ENCODE measurements at regions not wholly inside any gene's neighbourhood (a gene's known extent, or its start where the extent isn't known, plus 50 kb on each side); places are given as distances from the start of the nearest gene placed in this dataset.

DNA sequence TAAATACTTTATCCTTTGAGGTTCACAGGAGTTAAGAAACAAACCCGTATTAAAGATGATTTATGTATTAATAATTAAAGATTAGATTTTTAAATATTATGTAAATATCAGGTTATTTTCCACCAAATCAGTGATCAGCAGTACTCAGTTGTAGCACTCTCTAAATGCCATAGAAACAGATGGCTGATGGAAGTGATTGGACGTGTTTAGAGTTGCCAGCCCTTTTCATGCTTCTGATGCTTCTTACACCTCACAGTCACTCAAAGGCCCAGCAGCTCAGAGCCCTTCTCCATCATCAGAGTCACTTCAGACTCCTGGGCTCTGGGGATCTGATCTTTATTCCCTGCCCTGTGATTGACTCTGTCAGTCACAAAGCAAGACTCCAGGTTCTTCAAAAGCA is 170.1 kb upstream of the PGRMC2 start:
- CTCF ChIA-PET, result interaction anchor here in 1 of 2 donors (0.6 kb wide), 1 partner anchor 120 kb away, joined by 4 read pairs; no protein-coding TSS in a partner anchor
- H3K9me3 ChIP-seq, result no peaks in the 10 kb centered on the region

DNA sequence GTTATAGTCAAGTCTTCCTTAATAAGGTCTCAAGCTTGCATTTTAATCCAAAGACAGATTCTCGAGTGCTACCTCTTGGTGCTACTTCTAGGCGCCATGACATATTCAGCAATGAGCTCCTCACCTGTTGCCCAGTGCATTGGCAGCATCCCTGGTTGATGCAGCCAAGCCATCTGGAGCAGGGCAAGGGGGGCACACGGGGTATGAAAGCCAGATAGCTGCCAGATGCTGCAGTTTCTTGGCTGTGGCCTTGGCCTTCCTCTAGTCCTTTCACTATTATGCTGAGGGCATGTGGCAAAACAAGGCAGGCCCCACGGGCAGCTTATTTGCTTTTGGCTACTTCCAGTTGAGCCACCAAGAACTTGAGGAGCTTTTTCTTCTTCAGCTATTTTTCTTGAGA is 168.6 kb upstream of the PGRMC2 start:
- no peaks in the 10 kb centered on the region for H3K27me3 ChIP-seq (replicated peaks in 1 of 2; ENCODE audit: control insufficient read depth in 2 of 2, extremely low read depth in 1 of 2, insufficient read depth in 2 of 2, low read length in 1 of 2)
- H3K9me3 Mint-ChIP-seq, result no peaks in the 10 kb centered on the region
- ChIA-PET CTCF (interaction anchor here (0.6 to 1.0 kb wide), 3 partner anchors 8 to 113 kb away, joined by 3 to 4 read pairs (median 3); no protein-coding TSS in a partner anchor), POLR2A (no interaction called here)
- no peak overlapping the region for H3K4me3 Mint-ChIP-seq
- H3K4me1 Mint-ChIP-seq, result peaks cover 0 to 6% (median 3%) of the 10 kb centered on the region in 3 donors
- H3K27ac ChIP-seq (ENCODE audit: low read length), result no peak overlapping the region
- H3K27me3 Mint-ChIP-seq, result no peaks in the 10 kb centered on the region
- H3K36me3 ChIP-seq (ENCODE audit: control insufficient read depth in 2 of 2, extremely low read depth in 1 of 2, insufficient read depth in 1 of 2, low read length in 1 of 2), result no peaks in the 10 kb centered on the region
- no peaks in the 10 kb centered on the region for H3K9me3 ChIP-seq
- H3K4me3 ChIP-seq (ENCODE audit: control insufficient read depth in 1 of 2, extremely low read depth in 1 of 2, low read length in 1 of 2), result no peak overlapping the region
- no peak overlapping the region for H3K27ac Mint-ChIP-seq
- H3K4me1 ChIP-seq (ENCODE audit: control insufficient read depth in 1 of 2, extremely low read depth in 1 of 2, insufficient read depth in 2 of 2, low read length in 2 of 2), result no peaks in the 10 kb centered on the region
- ATAC-seq (replicated peaks in 1 of 4), result no peak
- WGBS (ENCODE audit: insufficient coverage), result 78% methylated on average over 4 of the region's 4 CpGs
- H3K36me3 Mint-ChIP-seq, result no peaks in the 10 kb centered on the region
- DNase-seq, result no peak

More for the DNA sequence above, 170.1 kb upstream of the PGRMC2 start:
- Histone ChIP-seq H3K27ac (ENCODE audit: low read length) (no peak overlapping the region), H3K36me3 (ENCODE audit: control insufficient read depth in 2 of 2, extremely low read depth in 1 of 2, insufficient read depth in 1 of 2, low read length in 1 of 2) (no peaks in the 10 kb centered on the region), H3K27me3 (replicated peaks in 1 of 2; ENCODE audit: control insufficient read depth in 2 of 2, extremely low read depth in 1 of 2, insufficient read depth in 2 of 2, low read length in 1 of 2) (no peaks in the 10 kb centered on the region), H3K4me1 (ENCODE audit: control insufficient read depth in 1 of 2, extremely low read depth in 1 of 2, insufficient read depth in 2 of 2, low read length in 2 of 2) (no peaks in the 10 kb centered on the region), H3K4me3 (ENCODE audit: control insufficient read depth in 1 of 2, extremely low read depth in 1 of 2, low read length in 1 of 2) (no peak overlapping the region)
- WGBS (ENCODE audit: insufficient coverage), result 60% methylated on average over 1 of the region's 2 CpGs
- DNase-seq (no peak), ATAC-seq (replicated peaks in 1 of 4) (no peak)
- H3K9me3 Mint-ChIP-seq, result no peaks in the 10 kb centered on the region
- H3K27ac Mint-ChIP-seq, result no peak overlapping the region
- no peaks in the 10 kb centered on the region for H3K36me3 Mint-ChIP-seq
- POLR2A ChIA-PET, result no interaction called here
- no peaks in the 10 kb centered on the region for H3K27me3 Mint-ChIP-seq
- no peak overlapping the region for H3K4me3 Mint-ChIP-seq
- peaks cover 0 to 6% (median 3%) of the 10 kb centered on the region in 3 donors for H3K4me1 Mint-ChIP-seq

DNA sequence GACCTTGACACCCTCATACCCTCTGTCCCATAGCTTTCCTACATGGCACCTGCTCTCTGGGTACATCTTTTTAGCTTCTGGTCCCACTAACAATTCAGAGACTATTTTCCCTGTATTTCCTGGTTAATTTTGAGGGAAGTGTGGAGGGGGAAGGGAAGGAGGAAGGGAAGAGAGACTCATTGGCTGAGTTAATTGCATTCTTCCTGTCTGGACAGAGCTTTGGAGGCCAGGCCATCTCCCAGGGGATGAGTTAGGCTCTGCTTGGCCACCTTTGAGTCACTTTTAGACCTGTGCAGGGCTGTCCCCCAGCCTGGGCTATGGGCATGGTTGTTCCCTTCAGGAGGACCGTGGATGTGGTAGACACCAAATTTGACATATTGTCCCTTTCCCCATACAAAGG is 167.9 kb upstream of the PGRMC2 start:
- H3K27me3 ChIP-seq (replicated peaks in 1 of 2; ENCODE audit: control insufficient read depth in 2 of 2, extremely low read depth in 1 of 2, insufficient read depth in 2 of 2, low read length in 1 of 2), result no peaks in the 10 kb centered on the region
- ATAC-seq (replicated peaks in 1 of 4) (no peak), DNase-seq (no peak)
- Mint-ChIP-seq H3K27ac (no peak overlapping the region), H3K27me3 (no peaks in the 10 kb centered on the region), H3K4me1 (peaks cover 0 to 6% (median 3%) of the 10 kb centered on the region in 3 donors), H3K9me3 (no peaks in the 10 kb centered on the region), H3K36me3 (no peaks in the 10 kb centered on the region), H3K4me3 (no peak overlapping the region)
- H3K9me3 ChIP-seq, result no peaks in the 10 kb centered on the region
- ChIA-PET POLR2A (no interaction called here), CTCF (interaction anchor here in 1 of 2 donors (0.5 to 1.6 kb wide), 4 partner anchors 9 to 408 kb away, joined by 3 to 7 read pairs (median 5); no protein-coding TSS in a partner anchor)
- H3K36me3 ChIP-seq (ENCODE audit: control insufficient read depth in 2 of 2, extremely low read depth in 1 of 2, insufficient read depth in 1 of 2, low read length in 1 of 2), result no peaks in the 10 kb centered on the region
- no peaks in the 10 kb centered on the region for H3K4me1 ChIP-seq (ENCODE audit: control insufficient read depth in 1 of 2, extremely low read depth in 1 of 2, insufficient read depth in 2 of 2, low read length in 2 of 2)
- WGBS (ENCODE audit: insufficient coverage), result no CpG with 5 or more reads among the region's 1 CpG
- H3K27ac ChIP-seq (ENCODE audit: low read length), result no peak overlapping the region
- no peak overlapping the region for H3K4me3 ChIP-seq (ENCODE audit: control insufficient read depth in 1 of 2, extremely low read depth in 1 of 2, low read length in 1 of 2)

DNA sequence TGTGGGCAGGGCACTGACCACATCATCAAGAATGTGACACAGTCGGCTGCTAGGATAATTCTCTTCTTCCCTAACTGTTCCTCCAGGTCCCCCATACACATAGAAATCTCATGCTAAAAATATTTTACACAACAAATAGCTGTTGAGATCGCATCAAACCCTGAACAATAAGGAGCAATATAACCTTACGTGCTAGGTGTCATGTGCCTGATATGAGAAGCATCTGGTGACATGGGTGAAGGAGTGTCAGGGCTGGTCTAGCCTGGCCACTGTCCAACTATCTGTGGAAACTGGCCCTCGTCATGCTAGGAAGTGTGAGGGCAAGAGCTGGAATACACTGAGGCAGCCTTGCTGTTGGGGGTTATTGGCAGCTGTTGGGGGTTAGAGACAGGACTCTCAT is 167.3 kb upstream of the PGRMC2 start:
- CTCF ChIA-PET, result interaction anchor here (0.5 to 1.6 kb wide), 10 partner anchors 9 to 409 kb away, joined by 3 to 9 read pairs (median 4); no protein-coding TSS in a partner anchor
- no peaks in the 10 kb centered on the region for H3K9me3 Mint-ChIP-seq
- Histone ChIP-seq H3K27me3 (replicated peaks in 1 of 2; ENCODE audit: control insufficient read depth in 2 of 2, extremely low read depth in 1 of 2, insufficient read depth in 2 of 2, low read length in 1 of 2) (no peaks in the 10 kb centered on the region), H3K4me1 (ENCODE audit: control insufficient read depth in 1 of 2, extremely low read depth in 1 of 2, insufficient read depth in 2 of 2, low read length in 2 of 2) (no peaks in the 10 kb centered on the region), H3K27ac (ENCODE audit: low read length) (no peak overlapping the region), H3K4me3 (ENCODE audit: control insufficient read depth in 1 of 2, extremely low read depth in 1 of 2, low read length in 1 of 2) (no peak overlapping the region), H3K9me3 (no peaks in the 10 kb centered on the region), H3K36me3 (ENCODE audit: control insufficient read depth in 2 of 2, extremely low read depth in 1 of 2, insufficient read depth in 1 of 2, low read length in 1 of 2) (no peaks in the 10 kb centered on the region)
- no peak overlapping the region for H3K4me3 Mint-ChIP-seq
- no peaks in the 10 kb centered on the region for H3K27me3 Mint-ChIP-seq
- ATAC-seq (replicated peaks in 1 of 4), result no peak
- H3K4me1 Mint-ChIP-seq, result peaks cover 0 to 6% (median 3%) of the 10 kb centered on the region in 3 donors
- no CpG with 5 or more reads among the region's 4 CpGs for WGBS (ENCODE audit: insufficient coverage)
- H3K27ac Mint-ChIP-seq, result no peak overlapping the region
- DNase-seq, result no peak
- POLR2A ChIA-PET, result interaction anchor here in 1 of 2 donors (0.6 kb wide), 1 partner anchor 53 kb away, joined by 3 read pairs; no protein-coding TSS in a partner anchor
- H3K36me3 Mint-ChIP-seq, result no peaks in the 10 kb centered on the region

DNA sequence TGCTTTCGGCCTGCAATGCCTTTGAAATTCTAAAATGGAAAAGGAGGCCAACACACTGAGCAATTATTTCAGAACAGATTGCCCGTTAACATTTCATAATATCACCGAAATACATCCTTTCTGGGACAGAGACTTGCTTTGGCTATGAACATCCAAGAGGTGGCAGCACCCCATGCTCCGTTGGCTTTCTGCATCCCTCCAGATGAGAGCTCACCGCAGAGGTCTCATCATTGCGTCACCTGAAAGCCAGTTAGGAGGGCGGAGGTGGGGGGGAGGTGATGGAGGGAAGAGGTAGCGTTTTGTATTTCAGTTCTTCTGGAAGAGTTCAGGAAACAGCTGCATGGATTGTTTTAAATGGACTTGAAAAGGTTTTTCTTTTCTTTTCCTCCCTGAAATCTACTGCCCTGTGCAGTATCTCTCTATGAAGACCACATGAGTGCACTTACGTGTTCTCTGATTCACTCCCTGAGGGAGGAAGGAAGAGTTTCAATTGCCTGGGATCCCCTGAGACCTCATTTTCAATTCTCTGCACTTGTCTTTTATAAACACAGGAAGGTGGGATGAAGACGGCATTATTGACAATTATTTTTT is 166.8 kb upstream of the PGRMC2 start:
- Mint-ChIP-seq H3K9me3 (no peaks in the 10 kb centered on the region), H3K4me1 (peaks cover 0 to 6% (median 3%) of the 10 kb centered on the region in 3 donors), H3K4me3 (no peak overlapping the region), H3K27ac (no peak overlapping the region), H3K27me3 (no peaks in the 10 kb centered on the region), H3K36me3 (no peaks in the 10 kb centered on the region)
- ATAC-seq (replicated peaks in 1 of 4) (peak; percentile 66 to 100 (median 82)), DNase-seq (peak; percentile 9 to 71 (median 52))
- no peaks in the 10 kb centered on the region for H3K36me3 ChIP-seq (ENCODE audit: control insufficient read depth in 2 of 2, extremely low read depth in 1 of 2, insufficient read depth in 1 of 2, low read length in 1 of 2)
- no peaks in the 10 kb centered on the region for H3K27me3 ChIP-seq (replicated peaks in 1 of 2; ENCODE audit: control insufficient read depth in 2 of 2, extremely low read depth in 1 of 2, insufficient read depth in 2 of 2, low read length in 1 of 2)
- 0% methylated on average over 4 of the region's 10 CpGs for WGBS (ENCODE audit: insufficient coverage)
- H3K4me3 ChIP-seq (ENCODE audit: control insufficient read depth in 1 of 2, extremely low read depth in 1 of 2, low read length in 1 of 2), result no peak overlapping the region
- POLR2A ChIA-PET, result interaction anchor here in 1 of 2 donors (0.6 kb wide), 3 partner anchors 14 to 105 kb away, joined by 3 to 6 read pairs (median 5); no protein-coding TSS in a partner anchor
- CTCF ChIA-PET, result interaction anchor here (0.6 to 1.6 kb wide), 13 partner anchors 9 to 409 kb away, joined by 3 to 9 read pairs (median 4); no protein-coding TSS in a partner anchor
- no peak overlapping the region for H3K27ac ChIP-seq (ENCODE audit: low read length)
- no peaks in the 10 kb centered on the region for H3K4me1 ChIP-seq (ENCODE audit: control insufficient read depth in 1 of 2, extremely low read depth in 1 of 2, insufficient read depth in 2 of 2, low read length in 2 of 2)
- H3K9me3 ChIP-seq, result no peaks in the 10 kb centered on the region

DNA sequence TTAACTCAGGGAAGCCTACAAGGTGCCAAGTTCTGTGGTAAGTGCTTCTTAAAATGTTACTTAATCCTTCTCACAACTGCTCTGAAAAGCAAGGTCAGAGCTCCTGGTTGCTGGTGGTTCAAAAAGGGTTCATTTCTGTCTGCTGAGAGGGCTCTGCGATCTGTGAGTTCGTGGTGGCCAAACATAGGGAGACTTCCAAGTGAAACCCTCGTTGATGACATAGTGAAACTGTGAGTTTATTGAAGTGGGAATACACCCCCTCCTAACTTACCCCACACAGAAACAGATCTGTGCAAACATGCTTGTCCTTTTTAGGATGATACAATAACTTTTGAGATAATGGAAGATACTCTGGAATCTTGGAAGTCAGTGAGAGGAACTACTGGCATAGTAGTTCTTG is 164.8 kb upstream of the PGRMC2 start:
- no peaks in the 10 kb centered on the region for H3K36me3 ChIP-seq (ENCODE audit: control insufficient read depth in 2 of 2, extremely low read depth in 1 of 2, insufficient read depth in 1 of 2, low read length in 1 of 2)
- H3K27ac Mint-ChIP-seq, result no peak overlapping the region
- no peak overlapping the region for H3K4me3 Mint-ChIP-seq
- no peak overlapping the region for H3K4me3 ChIP-seq (ENCODE audit: control insufficient read depth in 1 of 2, extremely low read depth in 1 of 2, low read length in 1 of 2)
- ATAC-seq (replicated peaks in 1 of 4) (no peak), DNase-seq (no peak)
- CTCF ChIA-PET, result interaction anchor here (0.6 to 1.2 kb wide), 2 partner anchors 39 to 262 kb away, joined by 3 read pairs; no protein-coding TSS in a partner anchor
- H3K27me3 ChIP-seq (replicated peaks in 1 of 2; ENCODE audit: control insufficient read depth in 2 of 2, extremely low read depth in 1 of 2, insufficient read depth in 2 of 2, low read length in 1 of 2), result no peaks in the 10 kb centered on the region
- H3K4me1 ChIP-seq (ENCODE audit: control insufficient read depth in 1 of 2, extremely low read depth in 1 of 2, insufficient read depth in 2 of 2, low read length in 2 of 2), result no peaks in the 10 kb centered on the region
- no peak overlapping the region for H3K27ac ChIP-seq (ENCODE audit: low read length)
- no peaks in the 10 kb centered on the region for H3K36me3 Mint-ChIP-seq
- WGBS (ENCODE audit: insufficient coverage), result no CpG with 5 or more reads among the region's 3 CpGs
- no peaks in the 10 kb centered on the region for H3K9me3 Mint-ChIP-seq
- peaks cover 0 to 6% (median 3%) of the 10 kb centered on the region in 3 donors for H3K4me1 Mint-ChIP-seq
- H3K27me3 Mint-ChIP-seq, result no peaks in the 10 kb centered on the region
- H3K9me3 ChIP-seq, result no peaks in the 10 kb centered on the region
- POLR2A ChIA-PET, result no interaction called here

All from T-cell (primary cell).